ENCODE measurements at regions not wholly inside any gene's neighbourhood (a gene's known extent, or its start where the extent isn't known, plus 50 kb on each side); places are given as distances from the start of the nearest gene placed in this dataset.

GRCh38 chr4:141417387-141417786 lies 196.7 kb downstream of the ZNF330 start (continued):
- no peak for TF ChIP-seq CREB1 (CRISPR knock-in tag; IDR thresholded peaks at IDR 0.05)
- TF ChIP-seq, protein P1, sequence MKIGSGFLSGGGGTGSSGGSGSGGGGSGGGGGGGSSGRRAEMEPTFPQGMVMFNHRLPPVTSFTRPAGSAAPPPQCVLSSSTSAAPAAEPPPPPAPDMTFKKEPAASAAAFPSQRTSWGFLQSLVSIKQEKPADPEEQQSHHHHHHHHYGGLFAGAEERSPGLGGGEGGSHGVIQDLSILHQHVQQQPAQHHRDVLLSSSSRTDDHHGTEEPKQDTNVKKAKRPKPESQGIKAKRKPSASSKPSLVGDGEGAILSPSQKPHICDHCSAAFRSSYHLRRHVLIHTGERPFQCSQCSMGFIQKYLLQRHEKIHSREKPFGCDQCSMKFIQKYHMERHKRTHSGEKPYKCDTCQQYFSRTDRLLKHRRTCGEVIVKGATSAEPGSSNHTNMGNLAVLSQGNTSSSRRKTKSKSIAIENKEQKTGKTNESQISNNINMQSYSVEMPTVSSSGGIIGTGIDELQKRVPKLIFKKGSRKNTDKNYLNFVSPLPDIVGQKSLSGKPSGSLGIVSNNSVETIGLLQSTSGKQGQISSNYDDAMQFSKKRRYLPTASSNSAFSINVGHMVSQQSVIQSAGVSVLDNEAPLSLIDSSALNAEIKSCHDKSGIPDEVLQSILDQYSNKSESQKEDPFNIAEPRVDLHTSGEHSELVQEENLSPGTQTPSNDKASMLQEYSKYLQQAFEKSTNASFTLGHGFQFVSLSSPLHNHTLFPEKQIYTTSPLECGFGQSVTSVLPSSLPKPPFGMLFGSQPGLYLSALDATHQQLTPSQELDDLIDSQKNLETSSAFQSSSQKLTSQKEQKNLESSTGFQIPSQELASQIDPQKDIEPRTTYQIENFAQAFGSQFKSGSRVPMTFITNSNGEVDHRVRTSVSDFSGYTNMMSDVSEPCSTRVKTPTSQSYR (CRISPR knock-in tag; IDR thresholded peaks at IDR 0.05) = no peak
- no peak for TF ChIP-seq ZNF416 (CRISPR knock-in tag; IDR thresholded peaks at IDR 0.05)
- no peak for TF ChIP-seq RORB (CRISPR knock-in tag; IDR thresholded peaks at IDR 0.05)
- no peak for TF ChIP-seq JUN (CRISPR knock-in tag; IDR thresholded peaks at IDR 0.05)
- TF ChIP-seq SP1 (CRISPR knock-in tag; conservative IDR thresholded peaks at IDR 0.05) = no peak
- TF ChIP-seq AR (CRISPR knock-in tag; IDR thresholded peaks at IDR 0.05) = no peak
- TF ChIP-seq, protein P2, sequence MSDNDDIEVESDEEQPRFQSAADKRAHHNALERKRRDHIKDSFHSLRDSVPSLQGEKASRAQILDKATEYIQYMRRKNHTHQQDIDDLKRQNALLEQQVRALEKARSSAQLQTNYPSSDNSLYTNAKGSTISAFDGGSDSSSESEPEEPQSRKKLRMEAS (CRISPR knock-in tag; IDR thresholded peaks at IDR 0.05) = no peak
- no peak for TF ChIP-seq ATF1 (CRISPR knock-in tag; IDR thresholded peaks at IDR 0.05)
- TF ChIP-seq, protein P3, sequence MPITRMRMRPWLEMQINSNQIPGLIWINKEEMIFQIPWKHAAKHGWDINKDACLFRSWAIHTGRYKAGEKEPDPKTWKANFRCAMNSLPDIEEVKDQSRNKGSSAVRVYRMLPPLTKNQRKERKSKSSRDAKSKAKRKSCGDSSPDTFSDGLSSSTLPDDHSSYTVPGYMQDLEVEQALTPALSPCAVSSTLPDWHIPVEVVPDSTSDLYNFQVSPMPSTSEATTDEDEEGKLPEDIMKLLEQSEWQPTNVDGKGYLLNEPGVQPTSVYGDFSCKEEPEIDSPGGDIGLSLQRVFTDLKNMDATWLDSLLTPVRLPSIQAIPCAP (CRISPR knock-in tag; IDR thresholded peaks at IDR 0.05) = no peak
- TF ChIP-seq JAZF1 (CRISPR knock-in tag; IDR thresholded peaks at IDR 0.05) = no peak
- TF ChIP-seq ATF2 (CRISPR knock-in tag; IDR thresholded peaks at IDR 0.05; ENCODE audit: borderline replicate concordance, low read depth) = no peak

- Mint-ChIP-seq H3K36me3 (no peaks in the 10 kb centered on the region), H3K27me3 (ENCODE audit: low read depth) (no peaks in the 10 kb centered on the region), H3K9me3 (peaks cover 4% of the 10 kb centered on the region), H3K4me3 (no peak overlapping the region), H3K27ac (no peak overlapping the region), H3K4me1 (no peaks in the 10 kb centered on the region)
- POLR2A ChIA-PET = no interaction called here
- CTCF ChIA-PET = no interaction called here
- DNase-seq (ENCODE audit: low spot score) (no peak), ATAC-seq (no peak)
- TF ChIP-seq MYBL2 (CRISPR knock-in tag; IDR thresholded peaks at IDR 0.05) = no peak
- TF ChIP-seq OVOL2 (CRISPR knock-in tag; IDR thresholded peaks at IDR 0.05; ENCODE audit: borderline replicate concordance) = no peak
- no peak for TF ChIP-seq ZNF396 (CRISPR knock-in tag; IDR thresholded peaks at IDR 0.05; ENCODE audit: borderline replicate concordance)
- TF ChIP-seq ATF6 (CRISPR knock-in tag; IDR thresholded peaks at IDR 0.05) = no peak
- TF ChIP-seq ELF4 (CRISPR knock-in tag; IDR thresholded peaks at IDR 0.05; ENCODE audit: low read depth) = no peak
- TF ChIP-seq, protein P4, sequence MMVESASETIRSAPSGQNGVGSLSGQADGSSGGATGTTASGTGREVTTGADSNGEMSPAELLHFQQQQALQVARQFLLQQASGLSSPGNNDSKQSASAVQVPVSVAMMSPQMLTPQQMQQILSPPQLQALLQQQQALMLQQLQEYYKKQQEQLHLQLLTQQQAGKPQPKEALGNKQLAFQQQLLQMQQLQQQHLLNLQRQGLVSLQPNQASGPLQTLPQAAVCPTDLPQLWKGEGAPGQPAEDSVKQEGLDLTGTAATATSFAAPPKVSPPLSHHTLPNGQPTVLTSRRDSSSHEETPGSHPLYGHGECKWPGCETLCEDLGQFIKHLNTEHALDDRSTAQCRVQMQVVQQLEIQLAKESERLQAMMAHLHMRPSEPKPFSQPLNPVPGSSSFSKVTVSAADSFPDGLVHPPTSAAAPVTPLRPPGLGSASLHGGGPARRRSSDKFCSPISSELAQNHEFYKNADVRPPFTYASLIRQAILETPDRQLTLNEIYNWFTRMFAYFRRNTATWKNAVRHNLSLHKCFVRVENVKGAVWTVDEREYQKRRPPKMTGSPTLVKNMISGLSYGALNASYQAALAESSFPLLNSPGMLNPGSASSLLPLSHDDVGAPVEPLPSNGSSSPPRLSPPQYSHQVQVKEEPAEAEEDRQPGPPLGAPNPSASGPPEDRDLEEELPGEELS (CRISPR knock-in tag; IDR thresholded peaks at IDR 0.05) = no peak
- TF ChIP-seq PRRX2 (CRISPR knock-in tag; IDR thresholded peaks at IDR 0.05) = no peak
- no peak for TF ChIP-seq ZNF416 (CRISPR knock-in tag; IDR thresholded peaks at IDR 0.05)
- TF ChIP-seq IRF2 (CRISPR knock-in tag; IDR thresholded peaks at IDR 0.05; ENCODE audit: borderline replicate concordance, low read depth) = no peak
- no peak for TF ChIP-seq EMX1 (CRISPR knock-in tag; IDR thresholded peaks at IDR 0.05)
- TF ChIP-seq E2F4 (CRISPR knock-in tag; IDR thresholded peaks at IDR 0.05; ENCODE audit: borderline replicate concordance, low read depth) = no peak
These were observed 204.4 kb downstream of the ZNF330 start for GRCh38 chr4:141425124-141425523.

All from WTC11 (cell line).